Body of pancreas (tissue), 4 donors: ENCODE measurements at regions not wholly inside any gene's neighbourhood (a gene's known extent, or its start where the extent isn't known, plus 50 kb on each side); places are given as distances from the start of the nearest gene placed in this dataset.

ENCODE experiments used
- ATAC-seq: fragments of 150-250 bp; one replicate; pipeline ENCODE4 v1.9.1; 2016
- DNase-seq, 4 donors: peaks; one replicate each; pipeline ENCODE4 v3.0.0-alpha.2; 2019
- H3K27ac ChIP-seq, 4 donors: fragments of 200-600 bp; sonication (generic); 1 replicate in 3 of 4; 2 replicates in 1 of 4; pipeline versions ENCODE4 v1.5.1 to v1.6.1; 2016 to 2019; ENCODE audit warnings: mild to moderate bottlenecking in 1 of 4, mixed read lengths in 1 of 4, moderate library complexity in 1 of 4
- H3K27me3 ChIP-seq, 2 donors: fragments of 200-600 bp; sonication (generic); one replicate each; pipeline ENCODE4 v1.6.0; 2016; ENCODE audit warnings: mild to moderate bottlenecking in 1 of 2
- H3K36me3 ChIP-seq, 2 donors: fragments of 200-600 bp; sonication (generic); replicated peaks in 1 of 2; 2 replicates each; pipeline ENCODE4 v1.5.1; 2016; ENCODE audit warnings: low read depth in 2 of 2; ENCODE audit not compliant: insufficient read depth in 1 of 2
- H3K4me1 ChIP-seq: fragments of 200-600 bp; sonication (generic); one replicate; pipeline ENCODE4 v1.6.0; 2016
- H3K4me3 ChIP-seq, 2 donors: fragments of 200-600 bp; sonication (generic); 1 replicate in 1 of 2; 2 replicates in 1 of 2; pipeline ENCODE4 v1.5.1; 2016 to 2019
- H3K9me3 ChIP-seq, 3 donors: fragments of 200-600 bp; sonication (generic); 1 replicate in 2 of 3; 2 replicates in 1 of 3; pipeline ENCODE4 v1.5.1; 2016
- POLR2A ChIP-seq, 3 donors: fragments of 450-650 bp; IDR thresholded peaks; one replicate each; pipeline ENCODE4 v1.6.1; 2016; ENCODE audit warnings: antibody characterized with exemption in 3 of 3, mild to moderate bottlenecking in 2 of 3
- WGBS, 2 donors: methylation state at CpG; one replicate each; pipeline ENCODE4 v1.1.5; 2017; 5-methylcytosine and 5-hydroxymethylcytosine counted together
- intact Hi-C: fragments of 100-400 bp; cut with DNase I; formaldehyde crosslinking; loops from one replicate; pipeline ENCODE4 v1.15.1; 2023
- TF ChIP-seq, protein P1 (sequence below), 7 experiments: fragments of 450-650 bp in 4 of 7; fragments of 200-600 bp in 3 of 7; sonication (generic) in 3 of 7; IDR thresholded peaks; one replicate each; pipeline ENCODE4 v1.5.1; 2016 to 2019; ENCODE audit warnings: antibody characterized with exemption in 7 of 7

DNA sequence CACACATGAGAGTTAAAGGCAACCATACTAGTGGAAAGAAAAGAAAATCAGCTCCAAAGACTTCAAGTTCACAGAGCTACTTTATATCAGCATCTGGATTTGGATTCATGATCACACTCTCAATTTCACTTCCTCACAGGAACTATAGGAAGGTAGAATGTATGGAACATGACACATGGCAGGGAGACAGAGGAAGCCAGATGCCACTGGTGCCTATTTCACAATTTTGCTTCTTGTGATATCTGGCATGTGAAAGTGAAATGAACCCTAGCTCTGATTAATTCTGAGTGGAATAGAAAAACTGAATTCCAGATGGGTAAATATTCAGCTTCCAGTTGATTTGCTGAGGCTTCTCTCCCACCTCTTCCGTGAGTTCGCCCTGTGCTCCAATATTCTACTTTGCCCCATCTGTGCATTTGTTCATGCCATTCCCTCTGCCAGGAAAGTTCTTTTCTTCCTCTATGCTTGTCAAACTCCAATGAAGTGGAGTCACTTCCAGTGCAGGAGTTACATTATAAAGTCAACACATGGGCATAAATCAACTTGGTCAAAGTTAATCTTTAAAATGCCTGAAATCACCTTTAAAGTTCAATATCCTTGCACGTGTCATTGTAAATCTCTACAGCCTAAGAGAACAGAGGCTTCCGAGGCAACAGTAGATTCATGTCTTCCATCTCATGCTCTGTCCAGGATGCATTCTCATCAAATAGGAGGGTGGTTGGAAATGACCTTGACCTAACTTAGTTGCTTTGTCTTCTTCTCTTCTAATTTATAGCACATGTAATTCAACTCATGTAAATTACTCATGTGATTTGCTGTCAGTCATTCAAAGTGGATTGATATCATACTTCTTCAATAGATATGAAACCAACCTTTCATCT, 275.3 kb downstream of the HIVEP2 start:
- H3K9me3 ChIP-seq: no peaks in the 10 kb centered on the region
- no peak overlapping the region for H3K4me3 ChIP-seq
- TF ChIP-seq, protein P1, sequence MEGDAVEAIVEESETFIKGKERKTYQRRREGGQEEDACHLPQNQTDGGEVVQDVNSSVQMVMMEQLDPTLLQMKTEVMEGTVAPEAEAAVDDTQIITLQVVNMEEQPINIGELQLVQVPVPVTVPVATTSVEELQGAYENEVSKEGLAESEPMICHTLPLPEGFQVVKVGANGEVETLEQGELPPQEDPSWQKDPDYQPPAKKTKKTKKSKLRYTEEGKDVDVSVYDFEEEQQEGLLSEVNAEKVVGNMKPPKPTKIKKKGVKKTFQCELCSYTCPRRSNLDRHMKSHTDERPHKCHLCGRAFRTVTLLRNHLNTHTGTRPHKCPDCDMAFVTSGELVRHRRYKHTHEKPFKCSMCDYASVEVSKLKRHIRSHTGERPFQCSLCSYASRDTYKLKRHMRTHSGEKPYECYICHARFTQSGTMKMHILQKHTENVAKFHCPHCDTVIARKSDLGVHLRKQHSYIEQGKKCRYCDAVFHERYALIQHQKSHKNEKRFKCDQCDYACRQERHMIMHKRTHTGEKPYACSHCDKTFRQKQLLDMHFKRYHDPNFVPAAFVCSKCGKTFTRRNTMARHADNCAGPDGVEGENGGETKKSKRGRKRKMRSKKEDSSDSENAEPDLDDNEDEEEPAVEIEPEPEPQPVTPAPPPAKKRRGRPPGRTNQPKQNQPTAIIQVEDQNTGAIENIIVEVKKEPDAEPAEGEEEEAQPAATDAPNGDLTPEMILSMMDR (IDR thresholded peaks at IDR 0.05): no peak
- no peak for TF ChIP-seq POLR2A (IDR thresholded peaks at IDR 0.05)
- ATAC-seq (no peak), DNase-seq (no peak)
- H3K4me1 ChIP-seq: peaks cover 3% of the 10 kb centered on the region
- H3K36me3 ChIP-seq: no peaks in the 10 kb centered on the region
- H3K27me3 ChIP-seq: no peaks in the 10 kb centered on the region
- intact Hi-C loops: no loop called here
- 88% methylated on average over 4 of the region's 4 CpGs for WGBS, 2 donors
- H3K27ac ChIP-seq: no peak overlapping the region

DNA sequence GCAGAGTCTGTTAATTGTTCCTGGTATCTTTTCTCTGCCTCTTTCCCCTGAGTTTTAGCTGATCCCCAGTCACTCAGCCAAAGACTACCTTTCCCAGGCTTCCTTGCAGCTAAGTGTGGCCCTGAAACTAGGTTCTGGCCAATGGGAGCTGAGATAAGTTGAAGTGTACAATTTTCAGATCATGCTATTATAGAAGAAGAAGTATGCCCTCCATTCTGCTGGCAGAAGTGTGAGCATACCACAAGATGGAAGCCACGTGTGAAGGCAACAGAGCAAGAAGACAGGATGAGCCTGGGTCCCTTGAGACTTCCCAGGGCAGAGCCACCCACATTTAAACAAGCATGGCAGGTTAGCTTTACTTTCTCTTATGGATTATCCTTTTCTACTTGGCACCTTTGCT, 273.2 kb downstream of the HIVEP2 start:
- H3K4me3 ChIP-seq: no peak overlapping the region
- no peaks in the 10 kb centered on the region for H3K9me3 ChIP-seq
- H3K27me3 ChIP-seq: no peaks in the 10 kb centered on the region
- no peak for DNase-seq
- 58 to 68% methylated on average over 1 of the region's 1 CpG for WGBS, 2 donors
- H3K27ac ChIP-seq: no peak overlapping the region
- no peak for TF ChIP-seq POLR2A (IDR thresholded peaks at IDR 0.05)
- TF ChIP-seq, protein P1 (IDR thresholded peaks at IDR 0.05): no peak
- H3K4me1 ChIP-seq: no peaks in the 10 kb centered on the region
- H3K36me3 ChIP-seq: no peaks in the 10 kb centered on the region
- intact Hi-C loops: no loop called here
- ATAC-seq: no peak

DNA sequence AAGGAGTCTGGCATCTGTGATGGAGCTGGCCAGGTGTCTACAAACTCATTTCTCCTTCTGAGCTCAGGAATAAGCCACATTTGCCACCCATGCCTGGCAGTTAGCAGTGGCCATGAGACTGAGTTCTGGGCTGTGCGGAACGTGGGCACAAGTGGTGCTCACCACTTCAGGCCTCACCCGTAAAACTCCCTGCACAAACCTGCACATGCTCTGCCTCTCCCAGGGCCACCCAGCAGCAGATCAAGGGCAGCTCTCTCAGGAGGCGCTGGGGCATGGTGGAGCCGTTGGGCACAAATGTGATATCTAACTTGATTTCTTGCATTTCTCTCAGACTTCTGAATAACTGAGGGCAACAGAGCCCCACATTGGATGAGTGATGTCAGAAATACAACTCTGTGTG, 269.5 kb downstream of the HIVEP2 start:
- H3K4me1 ChIP-seq: no peaks in the 10 kb centered on the region
- intact Hi-C loops: no loop called here
- no peak for DNase-seq
- H3K36me3 ChIP-seq: no peaks in the 10 kb centered on the region
- H3K27me3 ChIP-seq: peaks cover 0 to 3% of the 10 kb centered on the region in 2 donors
- no peak for ATAC-seq
- H3K4me3 ChIP-seq: no peak overlapping the region
- WGBS, 2 donors: 74 to 82% methylated on average over 4 to 5 of the region's 5 CpGs
- TF ChIP-seq, protein P1 (IDR thresholded peaks at IDR 0.05): no peak
- TF ChIP-seq POLR2A (IDR thresholded peaks at IDR 0.05): no peak
- H3K27ac ChIP-seq: no peak overlapping the region
- no peaks in the 10 kb centered on the region for H3K9me3 ChIP-seq

DNA sequence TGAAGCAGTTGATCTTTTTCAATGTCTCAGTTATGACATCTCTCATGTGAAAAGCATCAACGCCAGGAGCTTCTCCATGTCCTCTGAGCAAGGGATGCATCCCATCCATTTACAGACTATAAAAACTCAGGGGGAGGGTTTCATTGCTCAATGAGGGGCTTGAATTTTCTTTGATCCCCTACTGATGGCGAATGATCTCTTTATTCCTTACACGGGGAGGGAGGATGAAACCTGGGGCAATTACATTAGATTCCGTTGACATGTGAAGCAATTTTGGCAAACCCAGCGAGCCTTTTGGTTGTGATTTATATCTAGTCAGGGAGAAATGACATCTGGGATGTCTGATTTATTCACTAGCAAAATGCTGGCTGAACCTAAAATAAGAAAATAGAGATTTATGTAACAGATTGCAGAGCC, 268.9 kb downstream of the HIVEP2 start:
- 56 to 63% methylated on average over 5 of the region's 5 CpGs for WGBS, 2 donors
- TF ChIP-seq, protein P1 (IDR thresholded peaks at IDR 0.05): no peak
- no peak for TF ChIP-seq POLR2A (IDR thresholded peaks at IDR 0.05)
- no peak for DNase-seq
- no peaks in the 10 kb centered on the region for H3K36me3 ChIP-seq
- no peak overlapping the region for H3K27ac ChIP-seq
- peaks cover 0 to 3% of the 10 kb centered on the region in 2 donors for H3K27me3 ChIP-seq
- no peak for ATAC-seq
- intact Hi-C loops: no loop called here
- no peaks in the 10 kb centered on the region for H3K4me1 ChIP-seq
- no peak overlapping the region for H3K4me3 ChIP-seq
- H3K9me3 ChIP-seq: no peaks in the 10 kb centered on the region
